GM23338 (cell line): ENCODE measurements at regions not wholly inside any gene's neighbourhood (a gene's known extent, or its start where the extent isn't known, plus 50 kb on each side); places are given as distances from the start of the nearest gene placed in this dataset.
A peak's percentile ranks its signal among the peaks of the same experiment; 100 is the strongest.

ENCODE experiments used
- ATAC-seq: fragments of 200-7000 bp; cut with Tn5 transposase; 3 replicates; pipeline ENCODE4 v1.9.1; 2020
- DNase-seq: peaks from one replicate; pipeline ENCODE4 v3.0.0-alpha.2; 2015; ENCODE audit warnings: low spot score
- H2AFZ ChIP-seq: fragments of 200-600 bp; sonication (generic); 2 replicates; pipeline ENCODE4 v1.8.0; 2016; ENCODE audit warnings: antibody characterized with exemption, mild to moderate bottlenecking, moderate library complexity
- H3F3A ChIP-seq: fragments of 200-600 bp; sonication (generic); replicated peaks from 2 replicates; pipeline ENCODE4 v1.8.0; 2017; ENCODE audit warnings: antibody characterized with exemption, mixed run types, low read depth
- H3K27ac ChIP-seq: fragments of 200-600 bp; sonication (generic); 2 replicates; pipeline ENCODE4 v1.6.1; 2016; ENCODE audit warnings: low read depth
- H3K27me3 ChIP-seq: fragments of 200-600 bp; sonication (generic); 2 replicates; pipeline ENCODE4 v1.8.0; 2016; ENCODE audit warnings: mild to moderate bottlenecking, mixed run types, moderate library complexity; ENCODE audit not compliant: insufficient read depth
- H3K36me3 ChIP-seq: fragments of 200-600 bp; sonication (generic); 2 replicates; pipeline ENCODE4 v1.8.0; 2016; ENCODE audit warnings: mild to moderate bottlenecking; ENCODE audit not compliant: insufficient read depth
- H3K4me1 ChIP-seq: fragments of 200-600 bp; sonication (generic); 2 replicates; pipeline ENCODE4 v1.8.0; 2016; ENCODE audit warnings: mild to moderate bottlenecking, moderate library complexity; ENCODE audit not compliant: insufficient read depth
- H3K4me2 ChIP-seq: fragments of 200-600 bp; sonication (generic); 2 replicates; pipeline ENCODE4 v1.7.1; 2017; ENCODE audit warnings: mixed run types
- H3K4me3 ChIP-seq: fragments of 200-600 bp; sonication (generic); 2 replicates; pipeline ENCODE4 v1.6.1; 2016; ENCODE audit warnings: mixed run types
- H3K79me2 ChIP-seq: fragments of 200-600 bp; sonication (generic); replicated peaks from 2 replicates; pipeline ENCODE4 v1.8.0; 2017; ENCODE audit warnings: mild to moderate bottlenecking; ENCODE audit not compliant: insufficient read depth
- H3K9me2 ChIP-seq: fragments of 200-600 bp; sonication (generic); 2 replicates; pipeline ENCODE4 v1.8.0; 2017; ENCODE audit not compliant: insufficient read depth
- H4K20me1 ChIP-seq: fragments of 200-600 bp; sonication (generic); replicated peaks from 2 replicates; pipeline ENCODE4 v1.8.0; 2017; ENCODE audit warnings: mild to moderate bottlenecking; ENCODE audit not compliant: insufficient read depth
- H3K27ac Mint-ChIP-seq: 2 replicates; pipeline ENCODE4 v1.8.0; 2020; ENCODE audit warnings: inconsistent platforms, mild to moderate bottlenecking, moderate library complexity, mixed read lengths
- H3K27me3 Mint-ChIP-seq: 3 replicates; pipeline ENCODE4 v1.8.0; 2022; ENCODE audit warnings: low read depth, mild to moderate bottlenecking, moderate library complexity, mixed read lengths, inconsistent platforms; ENCODE audit not compliant: insufficient read depth, poor library complexity
- H3K36me3 Mint-ChIP-seq: 3 replicates; pipeline ENCODE4 v1.8.0; 2021; ENCODE audit warnings: low read depth, mild to moderate bottlenecking, inconsistent platforms, moderate library complexity, mixed read lengths
- H3K4me1 Mint-ChIP-seq: 3 replicates; pipeline ENCODE4 v1.8.0; 2020; ENCODE audit warnings: mild to moderate bottlenecking, inconsistent platforms, mixed read lengths
- H3K4me3 Mint-ChIP-seq: 3 replicates; pipeline ENCODE4 v1.8.0; 2021; ENCODE audit warnings: moderate library complexity, mild to moderate bottlenecking, inconsistent platforms, mixed read lengths
- H3K9me3 Mint-ChIP-seq: 3 replicates; pipeline ENCODE4 v1.8.0; 2020; ENCODE audit warnings: moderate library complexity, mild to moderate bottlenecking, inconsistent platforms, mixed read lengths
- EZH2 ChIP-seq: fragments of 200-600 bp; sonication (generic); IDR thresholded peaks from one replicate; pipeline ENCODE4 v1.8.0; 2017; ENCODE audit warnings: antibody characterized with exemption, mild to moderate bottlenecking, low read depth; ENCODE audit not compliant: unreplicated experiment
- JUNB ChIP-seq: IDR thresholded peaks from one replicate; pipeline ENCODE4 v1.6.1; 2016; ENCODE audit warnings: antibody characterized with exemption; ENCODE audit not compliant: unreplicated experiment
- NANOG ChIP-seq: IDR thresholded peaks from 2 replicates; pipeline ENCODE4 v1.6.1; 2016; ENCODE audit warnings: antibody characterized with exemption, borderline replicate concordance
- POLR2AphosphoS5 ChIP-seq: IDR thresholded peaks from 2 replicates; pipeline ENCODE4 v1.6.1; 2016; ENCODE audit warnings: antibody characterized with exemption, low read depth
- STAT1 ChIP-seq: IDR thresholded peaks from one replicate; pipeline ENCODE4 v1.6.1; 2016; ENCODE audit warnings: antibody characterized with exemption; ENCODE audit not compliant: unreplicated experiment
- ZNF114 ChIP-seq: fragments of 250-450 bp; sonication (Bioruptor Pico); IDR thresholded peaks from 2 replicates; pipeline ENCODE4 v1.5.0; 2020; ENCODE audit warnings: mild to moderate bottlenecking, moderate library complexity
- ZNF331 ChIP-seq: fragments of 250-450 bp; sonication (Bioruptor Pico); IDR thresholded peaks from 2 replicates; pipeline ENCODE4 v1.5.0; 2020; ENCODE audit warnings: low read depth, mild to moderate bottlenecking, moderate library complexity
- TF ChIP-seq, protein P1 (sequence below): IDR thresholded peaks from 2 replicates; pipeline ENCODE4 v1.6.1; 2016; ENCODE audit warnings: antibody characterized with exemption
- TF ChIP-seq, protein P2 (sequence below), 2 experiments: fragments of 200-600 bp in 1 of 2; sonication (generic) in 1 of 2; conservative IDR thresholded peaks; 2 replicates each; pipeline versions ENCODE4 v1.5.1 to v1.6.1; 2016 to 2017; ENCODE audit warnings: antibody characterized with exemption in 2 of 2, low read depth in 2 of 2, mild to moderate bottlenecking in 2 of 2, moderate library complexity in 1 of 2
- TF ChIP-seq, protein P3 (sequence below): IDR thresholded peaks from one replicate; pipeline ENCODE4 v1.6.1; 2018; ENCODE audit warnings: antibody characterized with exemption; ENCODE audit not compliant: unreplicated experiment

DNA sequence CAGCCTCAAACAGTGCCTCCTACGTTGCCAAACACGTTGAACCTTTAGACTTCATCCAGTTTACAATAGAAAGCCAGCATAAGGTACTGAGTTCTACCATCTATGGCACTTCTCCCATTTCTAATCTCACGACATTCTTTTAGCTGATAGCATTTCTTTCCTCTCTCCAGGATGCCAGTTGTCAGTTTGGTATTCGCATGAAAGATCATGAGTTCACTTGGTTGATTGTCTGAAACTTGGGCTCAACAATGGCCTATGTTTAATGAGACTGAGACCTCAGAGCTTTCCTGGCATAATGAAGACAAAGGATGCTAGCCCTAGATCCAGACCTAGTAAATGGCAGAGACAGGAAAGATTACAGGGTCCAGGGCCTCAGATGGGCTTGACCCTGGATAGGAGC lies 69.2 kb upstream of the SPRY1 start:
- Histone ChIP-seq H3K27me3 (no peaks in the 10 kb centered on the region), H4K20me1 (no peaks in the 10 kb centered on the region), H3K36me3 (no peaks in the 10 kb centered on the region), H3K79me2 (no peaks in the 10 kb centered on the region), H3K9me2 (no peaks in the 10 kb centered on the region), H3K4me2 (no peak overlapping the region), H3F3A (no peaks in the 10 kb centered on the region), H2AFZ (peak overlapping the region; percentile 75; the same call in 1 of the 2 replicates), H3K27ac (no peak overlapping the region), H3K4me3 (no peak overlapping the region), H3K4me1 (peaks cover 16% of the 10 kb centered on the region; the same call in 1 of the 2 replicates)
- Mint-ChIP-seq H3K9me3 (peaks cover 18% of the 10 kb centered on the region; the same call in 2 of the 3 replicates), H3K27ac (no peak overlapping the region), H3K4me3 (no peak overlapping the region), H3K4me1 (peaks cover 16% of the 10 kb centered on the region), H3K27me3 (no peaks in the 10 kb centered on the region), H3K36me3 (peaks cover 15% of the 10 kb centered on the region; the same call in 2 of the 3 replicates)
- TF ChIP-seq ZNF331 (CRISPR knock-in tag), result no peak
- no peak for TF ChIP-seq NANOG
- no peak for TF ChIP-seq JUNB
- TF ChIP-seq ZNF114, result no peak
- TF ChIP-seq POLR2AphosphoS5, result no peak
- no peak for TF ChIP-seq STAT1
- TF ChIP-seq, protein P1, sequence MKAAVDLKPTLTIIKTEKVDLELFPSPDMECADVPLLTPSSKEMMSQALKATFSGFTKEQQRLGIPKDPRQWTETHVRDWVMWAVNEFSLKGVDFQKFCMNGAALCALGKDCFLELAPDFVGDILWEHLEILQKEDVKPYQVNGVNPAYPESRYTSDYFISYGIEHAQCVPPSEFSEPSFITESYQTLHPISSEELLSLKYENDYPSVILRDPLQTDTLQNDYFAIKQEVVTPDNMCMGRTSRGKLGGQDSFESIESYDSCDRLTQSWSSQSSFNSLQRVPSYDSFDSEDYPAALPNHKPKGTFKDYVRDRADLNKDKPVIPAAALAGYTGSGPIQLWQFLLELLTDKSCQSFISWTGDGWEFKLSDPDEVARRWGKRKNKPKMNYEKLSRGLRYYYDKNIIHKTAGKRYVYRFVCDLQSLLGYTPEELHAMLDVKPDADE, result no peak
- TF ChIP-seq EZH2, result no peak
- TF ChIP-seq, protein P2, sequence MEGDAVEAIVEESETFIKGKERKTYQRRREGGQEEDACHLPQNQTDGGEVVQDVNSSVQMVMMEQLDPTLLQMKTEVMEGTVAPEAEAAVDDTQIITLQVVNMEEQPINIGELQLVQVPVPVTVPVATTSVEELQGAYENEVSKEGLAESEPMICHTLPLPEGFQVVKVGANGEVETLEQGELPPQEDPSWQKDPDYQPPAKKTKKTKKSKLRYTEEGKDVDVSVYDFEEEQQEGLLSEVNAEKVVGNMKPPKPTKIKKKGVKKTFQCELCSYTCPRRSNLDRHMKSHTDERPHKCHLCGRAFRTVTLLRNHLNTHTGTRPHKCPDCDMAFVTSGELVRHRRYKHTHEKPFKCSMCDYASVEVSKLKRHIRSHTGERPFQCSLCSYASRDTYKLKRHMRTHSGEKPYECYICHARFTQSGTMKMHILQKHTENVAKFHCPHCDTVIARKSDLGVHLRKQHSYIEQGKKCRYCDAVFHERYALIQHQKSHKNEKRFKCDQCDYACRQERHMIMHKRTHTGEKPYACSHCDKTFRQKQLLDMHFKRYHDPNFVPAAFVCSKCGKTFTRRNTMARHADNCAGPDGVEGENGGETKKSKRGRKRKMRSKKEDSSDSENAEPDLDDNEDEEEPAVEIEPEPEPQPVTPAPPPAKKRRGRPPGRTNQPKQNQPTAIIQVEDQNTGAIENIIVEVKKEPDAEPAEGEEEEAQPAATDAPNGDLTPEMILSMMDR (conservative IDR thresholded peaks at IDR 0.05; ENCODE audit: low read depth in 2 of 2), result no peak
- ATAC-seq, result no peak
- no peak for DNase-seq

DNA sequence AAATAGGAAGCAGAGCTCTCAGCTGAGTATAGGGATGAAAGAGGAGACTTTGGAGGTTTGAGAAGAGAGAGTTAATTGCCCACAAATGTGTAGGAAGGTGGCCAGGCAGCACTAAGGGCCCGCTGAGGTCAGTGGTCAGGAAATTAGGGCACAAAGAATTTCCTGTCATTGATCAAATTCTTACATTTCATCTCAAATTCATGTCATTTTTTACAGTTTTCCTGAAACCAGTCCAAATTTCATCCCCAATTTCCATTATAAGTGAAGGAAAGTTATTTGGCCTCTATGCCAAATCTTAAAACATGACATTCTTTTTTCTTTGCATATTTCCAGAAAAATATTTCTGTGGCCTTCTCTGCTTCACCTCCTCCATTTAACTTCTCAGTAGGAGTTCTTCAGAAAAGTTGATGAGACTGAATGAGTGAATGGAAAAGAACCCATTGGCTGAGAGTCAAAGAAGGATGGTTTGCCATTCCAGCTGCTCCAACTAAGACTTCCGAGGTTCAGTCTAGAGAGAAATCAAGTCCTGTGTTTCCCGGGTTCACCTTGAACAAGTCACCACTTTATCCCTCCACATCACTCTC lies 68.7 kb upstream of the SPRY1 start:
- no peak overlapping the region for H3K27ac ChIP-seq
- TF ChIP-seq, protein P3, sequence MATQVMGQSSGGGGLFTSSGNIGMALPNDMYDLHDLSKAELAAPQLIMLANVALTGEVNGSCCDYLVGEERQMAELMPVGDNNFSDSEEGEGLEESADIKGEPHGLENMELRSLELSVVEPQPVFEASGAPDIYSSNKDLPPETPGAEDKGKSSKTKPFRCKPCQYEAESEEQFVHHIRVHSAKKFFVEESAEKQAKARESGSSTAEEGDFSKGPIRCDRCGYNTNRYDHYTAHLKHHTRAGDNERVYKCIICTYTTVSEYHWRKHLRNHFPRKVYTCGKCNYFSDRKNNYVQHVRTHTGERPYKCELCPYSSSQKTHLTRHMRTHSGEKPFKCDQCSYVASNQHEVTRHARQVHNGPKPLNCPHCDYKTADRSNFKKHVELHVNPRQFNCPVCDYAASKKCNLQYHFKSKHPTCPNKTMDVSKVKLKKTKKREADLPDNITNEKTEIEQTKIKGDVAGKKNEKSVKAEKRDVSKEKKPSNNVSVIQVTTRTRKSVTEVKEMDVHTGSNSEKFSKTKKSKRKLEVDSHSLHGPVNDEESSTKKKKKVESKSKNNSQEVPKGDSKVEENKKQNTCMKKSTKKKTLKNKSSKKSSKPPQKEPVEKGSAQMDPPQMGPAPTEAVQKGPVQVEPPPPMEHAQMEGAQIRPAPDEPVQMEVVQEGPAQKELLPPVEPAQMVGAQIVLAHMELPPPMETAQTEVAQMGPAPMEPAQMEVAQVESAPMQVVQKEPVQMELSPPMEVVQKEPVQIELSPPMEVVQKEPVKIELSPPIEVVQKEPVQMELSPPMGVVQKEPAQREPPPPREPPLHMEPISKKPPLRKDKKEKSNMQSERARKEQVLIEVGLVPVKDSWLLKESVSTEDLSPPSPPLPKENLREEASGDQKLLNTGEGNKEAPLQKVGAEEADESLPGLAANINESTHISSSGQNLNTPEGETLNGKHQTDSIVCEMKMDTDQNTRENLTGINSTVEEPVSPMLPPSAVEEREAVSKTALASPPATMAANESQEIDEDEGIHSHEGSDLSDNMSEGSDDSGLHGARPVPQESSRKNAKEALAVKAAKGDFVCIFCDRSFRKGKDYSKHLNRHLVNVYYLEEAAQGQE, result no peak

More for the DNA sequence above, 68.7 kb upstream of the SPRY1 start:
- 0 out of 2 replicates have a peak overlapping the region, but pooled peaks have one; percentile 75 for H2AFZ ChIP-seq
- H3K4me1 ChIP-seq, result peaks cover 16% of the 10 kb centered on the region; the same call in 1 of the 2 replicates
- no peaks in the 10 kb centered on the region for H3K36me3 ChIP-seq
- Mint-ChIP-seq H3K27me3 (no peaks in the 10 kb centered on the region), H3K36me3 (peaks cover 12% of the 10 kb centered on the region; the same call in 2 of the 3 replicates), H3K9me3 (peaks cover 15% of the 10 kb centered on the region; the same call in 2 of the 3 replicates), H3K4me3 (no peak overlapping the region), H3K4me1 (peaks cover 16% of the 10 kb centered on the region), H3K27ac (no peak overlapping the region)
- H3K79me2 ChIP-seq, result no peaks in the 10 kb centered on the region
- H3K27me3 ChIP-seq, result no peaks in the 10 kb centered on the region
- no peaks in the 10 kb centered on the region for H3K9me2 ChIP-seq
- DNase-seq, result no peak
- no peak overlapping the region for H3K4me3 ChIP-seq
- H3K4me2 ChIP-seq, result no peak overlapping the region
- no peaks in the 10 kb centered on the region for H3F3A ChIP-seq
- no peaks in the 10 kb centered on the region for H4K20me1 ChIP-seq
- no peak for ATAC-seq
